ENCODE measurements at regions not wholly inside any gene's neighbourhood (a gene's known extent, or its start where the extent isn't known, plus 50 kb on each side); places are given as distances from the start of the nearest gene placed in this dataset.
"Not testable (repeated sequence)": the region's sequence is repeated elsewhere in the genome, so short reads cannot be mapped to it uniquely, and the experiment has no call there.

DNA sequence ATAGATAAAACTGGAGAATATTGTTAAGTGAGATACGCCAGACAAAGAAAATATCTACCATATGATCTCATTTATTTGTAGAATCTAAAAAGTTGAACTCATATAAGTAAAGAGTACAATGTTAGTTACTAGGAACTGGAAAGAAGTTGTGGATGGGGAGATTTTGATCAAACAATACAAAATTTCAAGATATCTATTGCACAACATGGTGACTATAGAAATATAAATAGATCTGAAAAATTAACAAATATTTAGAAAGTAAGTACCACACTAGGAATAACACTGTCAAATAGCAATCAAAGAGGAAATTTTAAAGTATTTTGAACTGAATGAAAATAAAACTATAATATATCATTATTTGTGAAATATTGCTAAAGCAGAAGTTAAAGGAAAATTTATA, 437.2 kb downstream of the AASDHPPT start:
- TF ChIP-seq, protein P1, sequence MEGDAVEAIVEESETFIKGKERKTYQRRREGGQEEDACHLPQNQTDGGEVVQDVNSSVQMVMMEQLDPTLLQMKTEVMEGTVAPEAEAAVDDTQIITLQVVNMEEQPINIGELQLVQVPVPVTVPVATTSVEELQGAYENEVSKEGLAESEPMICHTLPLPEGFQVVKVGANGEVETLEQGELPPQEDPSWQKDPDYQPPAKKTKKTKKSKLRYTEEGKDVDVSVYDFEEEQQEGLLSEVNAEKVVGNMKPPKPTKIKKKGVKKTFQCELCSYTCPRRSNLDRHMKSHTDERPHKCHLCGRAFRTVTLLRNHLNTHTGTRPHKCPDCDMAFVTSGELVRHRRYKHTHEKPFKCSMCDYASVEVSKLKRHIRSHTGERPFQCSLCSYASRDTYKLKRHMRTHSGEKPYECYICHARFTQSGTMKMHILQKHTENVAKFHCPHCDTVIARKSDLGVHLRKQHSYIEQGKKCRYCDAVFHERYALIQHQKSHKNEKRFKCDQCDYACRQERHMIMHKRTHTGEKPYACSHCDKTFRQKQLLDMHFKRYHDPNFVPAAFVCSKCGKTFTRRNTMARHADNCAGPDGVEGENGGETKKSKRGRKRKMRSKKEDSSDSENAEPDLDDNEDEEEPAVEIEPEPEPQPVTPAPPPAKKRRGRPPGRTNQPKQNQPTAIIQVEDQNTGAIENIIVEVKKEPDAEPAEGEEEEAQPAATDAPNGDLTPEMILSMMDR (conservative IDR thresholded peaks at IDR 0.05; ENCODE audit: low read length): no peak
- no peak for DNase-seq (ENCODE audit: low read depth)
- H3K4me3 ChIP-seq (ENCODE audit: low read length): no peak overlapping the region

DNA sequence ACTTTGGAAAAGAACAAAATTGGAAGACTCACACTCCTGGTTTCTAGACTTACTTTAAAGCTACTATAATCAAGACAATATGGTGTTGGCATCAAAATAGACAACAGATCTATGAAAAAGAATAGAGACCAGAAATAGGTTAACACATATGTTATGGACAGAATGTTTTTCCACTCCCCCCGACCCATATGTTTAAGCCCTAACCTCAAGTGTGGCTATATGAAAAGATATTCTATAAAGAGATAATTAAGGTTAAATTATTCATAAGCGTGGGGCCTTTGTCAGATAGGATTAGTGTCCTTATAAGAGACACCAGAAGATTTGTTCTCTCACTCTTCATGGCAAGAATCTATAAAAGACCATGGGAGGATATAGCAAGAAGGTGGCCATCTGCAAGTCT, 440.0 kb downstream of the AASDHPPT start:
- no peak overlapping the region for H3K4me3 ChIP-seq (ENCODE audit: low read length)
- no peak for DNase-seq (ENCODE audit: low read depth)
- TF ChIP-seq, protein P1 (conservative IDR thresholded peaks at IDR 0.05; ENCODE audit: low read length): no peak

DNA sequence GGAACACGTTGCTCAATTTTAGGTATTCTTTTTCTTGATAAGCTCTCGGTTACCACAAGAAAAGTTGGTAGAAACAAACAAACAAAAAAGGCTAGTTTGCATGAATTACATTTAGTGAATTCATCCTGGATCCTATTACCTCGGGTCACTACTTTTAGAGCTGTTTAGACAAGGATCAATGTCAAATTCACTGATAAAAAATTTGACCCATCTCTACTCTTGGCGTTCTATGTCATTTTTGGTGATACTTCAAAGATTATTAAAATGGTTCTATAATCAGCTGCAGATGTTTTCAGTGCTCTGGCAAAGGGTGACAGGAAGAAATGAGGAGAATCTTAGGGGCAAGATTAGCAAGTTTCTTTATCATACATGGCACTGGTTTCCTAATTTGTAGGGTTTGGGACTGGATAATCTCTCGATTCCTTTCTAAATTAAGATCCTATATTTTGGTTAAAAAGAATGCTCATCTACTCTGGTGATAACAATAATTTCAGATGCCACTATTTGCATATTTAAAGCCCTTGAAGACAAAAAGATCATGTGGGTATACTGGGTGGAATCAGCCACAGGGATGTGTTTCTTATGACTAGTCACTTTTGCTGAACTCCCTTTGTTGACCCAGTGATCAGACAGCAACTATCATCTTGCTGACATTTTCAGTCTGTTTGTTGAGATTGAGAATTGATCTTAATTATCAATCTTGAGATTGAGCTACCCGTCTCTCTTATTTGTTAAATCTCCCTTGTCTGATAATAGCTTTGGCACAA, 442.9 kb downstream of the AASDHPPT start:
- H3K4me3 ChIP-seq (ENCODE audit: low read length): no peak overlapping the region
- peak; percentile 13 for DNase-seq (ENCODE audit: low read depth)
- TF ChIP-seq, protein P1 (conservative IDR thresholded peaks at IDR 0.05; ENCODE audit: low read length): no peak

DNA sequence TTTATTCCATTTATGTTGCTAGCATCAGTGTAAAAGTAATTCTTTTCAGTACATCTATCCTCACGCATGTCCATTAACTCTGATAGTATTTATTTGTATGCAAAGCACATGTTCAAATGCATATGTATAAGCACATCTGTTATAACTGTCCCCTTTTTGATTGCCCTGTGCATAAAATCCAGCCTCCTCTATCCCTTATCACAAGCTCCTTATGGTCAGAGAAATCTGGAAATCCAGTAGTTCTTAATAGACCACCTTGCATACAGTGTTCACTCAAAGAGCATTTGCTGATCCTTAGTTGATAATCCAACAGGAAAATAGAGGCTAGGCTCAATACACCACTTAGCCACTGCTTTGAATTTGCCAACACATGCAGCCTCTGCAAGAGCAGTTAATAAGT, 443.5 kb downstream of the AASDHPPT start:
- TF ChIP-seq, protein P1 (conservative IDR thresholded peaks at IDR 0.05; ENCODE audit: low read length): no peak
- H3K4me3 ChIP-seq (ENCODE audit: low read length): no peak overlapping the region
- DNase-seq (ENCODE audit: low read depth): no peak

DNA sequence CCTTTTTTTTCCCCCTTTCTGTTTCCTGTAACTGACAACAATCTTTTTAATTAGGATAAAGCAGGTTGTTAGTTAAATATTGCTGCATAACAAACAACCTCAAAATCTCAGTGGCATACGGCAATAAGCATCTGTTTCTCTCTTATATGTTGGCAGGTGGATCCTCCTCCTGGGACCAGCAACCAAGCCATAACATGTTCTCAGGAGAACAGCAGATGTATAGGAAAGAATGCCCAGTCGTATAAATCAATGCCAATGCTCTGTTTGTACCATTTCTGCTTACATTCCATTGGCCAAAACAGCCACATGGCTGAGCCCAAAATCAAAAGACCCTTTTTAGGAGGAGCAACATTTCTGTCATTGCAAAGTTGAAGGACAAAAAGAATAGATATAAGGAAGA, 445.7 kb downstream of the AASDHPPT start:
- H3K4me3 ChIP-seq (ENCODE audit: low read length): no peak overlapping the region
- TF ChIP-seq, protein P1 (conservative IDR thresholded peaks at IDR 0.05; ENCODE audit: low read length): no peak
- no peak for DNase-seq (ENCODE audit: low read depth)

DNA sequence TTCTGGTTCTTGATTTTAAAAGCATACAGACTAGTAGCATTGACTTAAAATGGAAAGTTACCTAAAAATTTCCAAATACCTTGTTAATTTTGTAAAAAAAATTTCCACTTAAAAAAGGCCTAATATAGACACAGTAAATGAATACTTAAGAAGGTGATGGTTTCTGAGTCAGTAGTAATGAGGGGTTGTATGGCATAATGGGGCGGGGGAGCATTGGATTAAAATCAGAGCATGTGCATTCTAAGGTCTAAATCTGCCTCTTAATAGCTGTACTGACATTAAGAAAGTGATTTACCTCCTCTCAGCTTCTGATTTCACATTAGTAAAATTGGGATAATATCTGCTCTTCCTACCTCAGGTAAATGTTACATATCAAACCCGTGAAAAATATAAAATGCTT, 446.5 kb downstream of the AASDHPPT start:
- DNase-seq (ENCODE audit: low read depth): no peak
- no peak overlapping the region for H3K4me3 ChIP-seq (ENCODE audit: low read length)
- TF ChIP-seq, protein P1 (conservative IDR thresholded peaks at IDR 0.05; ENCODE audit: low read length): no peak

DNA sequence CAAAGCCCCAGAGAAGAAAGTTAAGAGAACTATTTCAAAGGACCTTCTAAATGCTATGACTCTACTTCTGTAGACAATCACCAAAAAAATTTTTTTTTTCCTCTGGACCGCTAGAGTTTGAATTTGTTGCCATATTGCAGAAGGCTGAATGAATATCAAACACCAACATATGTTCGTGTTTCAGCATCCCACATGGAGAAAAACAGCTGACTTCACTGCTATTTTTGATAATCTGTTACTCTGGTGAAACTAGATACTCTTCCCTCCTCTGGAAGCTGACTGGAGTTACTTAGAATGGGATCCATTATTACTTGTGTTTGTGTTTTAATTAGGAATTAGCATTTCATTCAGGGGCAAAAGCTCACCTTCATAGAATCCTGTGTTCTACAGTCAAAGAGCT, 447.0 kb downstream of the AASDHPPT start:
- TF ChIP-seq, protein P1 (conservative IDR thresholded peaks at IDR 0.05; ENCODE audit: low read length): no peak
- H3K4me3 ChIP-seq (ENCODE audit: low read length): no peak overlapping the region
- no peak for DNase-seq (ENCODE audit: low read depth)

DNA sequence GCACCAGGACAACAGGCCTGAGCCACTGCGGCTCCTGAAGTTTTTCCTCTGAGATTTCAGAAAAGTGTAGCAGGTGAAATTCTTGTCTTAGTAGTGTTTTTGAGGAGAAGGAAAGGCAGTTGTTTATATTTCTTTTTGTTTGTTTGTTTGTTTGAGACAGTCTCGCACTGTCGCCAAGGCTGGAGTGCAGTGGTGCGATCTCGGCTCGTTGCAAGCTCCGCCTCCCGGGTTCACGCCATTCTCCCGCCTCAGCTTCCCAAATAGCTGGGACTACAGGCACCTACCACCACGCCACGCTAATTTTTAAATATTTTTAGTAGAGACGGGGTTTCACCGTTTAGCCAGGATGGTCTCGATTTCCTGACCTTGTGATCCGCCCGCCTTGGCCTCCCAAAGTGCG, 454.2 kb downstream of the AASDHPPT start:
- DNase-seq (ENCODE audit: low read depth); H3K4me3 ChIP-seq (ENCODE audit: low read length): not testable (repeated sequence)

Data from AG10803 (cell line).